Retinal pigment epithelial cell (primary cell): ENCODE measurements at regions not wholly inside any gene's neighbourhood (a gene's known extent, or its start where the extent isn't known, plus 50 kb on each side); places are given as distances from the start of the nearest gene placed in this dataset.

ENCODE experiments used
- DNase-seq: peaks from one replicate; pipeline ENCODE4 v3.0.0-alpha.2; 2010; ENCODE audit warnings: low read depth
- H3K4me3 ChIP-seq: 2 replicates; pipeline ENCODE4 v1.5.1; 2011; ENCODE audit warnings: mild to moderate bottlenecking, low read length, control low read depth, moderate library complexity
- CTCF ChIP-seq: conservative IDR thresholded peaks from 2 replicates; pipeline ENCODE4 v1.5.1; 2011; ENCODE audit warnings: low read depth, low read length, control low read depth, inconsistent platforms

GRCh38 chr10:44552726-44553125, 167.8 kb upstream of the CXCL12 start:
- no peak overlapping the region for H3K4me3 ChIP-seq
- no peak for DNase-seq
- no peak for TF ChIP-seq CTCF

DNA sequence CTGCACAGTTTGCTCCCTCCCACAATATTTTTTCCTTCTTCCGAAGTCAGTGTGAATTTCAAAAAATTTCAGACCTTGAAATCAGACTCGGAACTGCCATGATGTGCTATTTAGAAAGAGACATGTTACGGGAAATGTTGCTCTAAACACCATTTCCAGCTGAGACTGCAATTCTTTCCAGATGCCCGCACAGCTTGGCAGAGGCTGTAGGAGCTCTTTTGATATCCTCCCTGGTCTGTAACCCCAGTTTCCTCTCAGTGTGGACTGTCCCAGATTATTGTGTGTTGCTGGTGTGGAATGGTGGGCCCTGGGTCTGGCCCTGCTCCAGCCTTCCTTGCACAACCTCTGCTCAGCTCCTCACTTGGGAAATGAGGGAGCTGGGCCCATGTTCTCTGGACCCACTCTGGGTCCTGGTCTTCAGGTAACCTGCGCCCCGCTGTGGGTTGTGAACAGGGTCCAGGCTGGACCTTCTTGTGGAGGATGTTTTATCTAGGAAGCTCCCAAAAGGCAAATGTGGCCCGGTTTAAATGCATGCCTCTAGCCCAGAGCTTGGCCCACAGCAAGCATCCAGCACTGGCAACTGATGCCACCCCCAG, 172.8 kb upstream of the CXCL12 start:
- no peak for TF ChIP-seq CTCF
- H3K4me3 ChIP-seq = no peak overlapping the region
- no peak for DNase-seq

GRCh38 chr10:44558521-44558920, 173.6 kb upstream of the CXCL12 start:
- no peak overlapping the region for H3K4me3 ChIP-seq
- no peak for DNase-seq
- no peak for TF ChIP-seq CTCF

DNA sequence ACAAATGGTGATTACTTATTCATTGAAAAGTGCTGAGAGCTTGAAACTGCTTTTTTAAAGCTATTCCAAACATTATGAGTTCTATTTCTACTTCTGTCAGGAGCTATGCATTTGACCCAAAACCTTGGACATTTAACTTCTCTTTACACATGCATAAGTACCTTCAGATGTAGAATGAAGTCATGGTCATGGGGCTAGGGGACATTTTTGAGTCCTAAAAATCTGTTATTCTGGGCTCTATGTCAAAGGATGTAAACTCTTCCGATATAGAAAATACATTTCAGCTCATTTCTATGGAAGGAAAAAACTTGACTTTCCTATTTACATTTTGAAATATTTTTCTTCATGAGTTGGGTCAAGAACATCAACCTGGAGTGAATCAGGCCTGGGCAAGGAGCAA, 179.5 kb upstream of the CXCL12 start:
- H3K4me3 ChIP-seq = no peak overlapping the region
- DNase-seq = no peak
- TF ChIP-seq CTCF = no peak

- TF ChIP-seq CTCF = no peak
- no peak for DNase-seq
- H3K4me3 ChIP-seq = no peak overlapping the region
Measured at GRCh38 chr10:44564790-44565189, 179.9 kb upstream of the CXCL12 start.

- H3K4me3 ChIP-seq = no peak overlapping the region
- no peak for TF ChIP-seq CTCF
- no peak for DNase-seq
Measured at GRCh38 chr10:44566786-44567185, 181.9 kb upstream of the CXCL12 start.

- no peak for TF ChIP-seq CTCF
Measured at GRCh38 chr10:44567471-44567870, 182.6 kb upstream of the CXCL12 start.

More at GRCh38 chr10:44567471-44567870, 182.6 kb upstream of the CXCL12 start:
- no peak for DNase-seq
- H3K4me3 ChIP-seq = no peak overlapping the region
